Stimulated activated CD4-positive, alpha-beta T cell treated with anti-CD3 and anti-CD28 coated beads, Interleukin-15, amount 100 ng/mL, for 1 hour (primary cell): ENCODE measurements at regions not wholly inside any gene's neighbourhood (a gene's known extent, or its start where the extent isn't known, plus 50 kb on each side); places are given as distances from the start of the nearest gene placed in this dataset.
"Not testable (repeated sequence)": the region's sequence is repeated elsewhere in the genome, so short reads cannot be mapped to it uniquely, and the experiment has no call there.

ENCODE experiments used
- DNase-seq, 2 donors: peaks; one replicate each; pipeline ENCODE4 v3.0.0-alpha.2; 2020; ENCODE audit warnings: low read depth in 1 of 2, low spot score in 1 of 2

GRCh38 chr10:2800178-2800577 lies 267.2 kb upstream of the PFKP start:
- DNase-seq: no peak

- DNase-seq: no peak
Measured at GRCh38 chr10:2798336-2799022, 268.9 kb upstream of the PFKP start.

GRCh38 chr10:2791774-2792443 lies 275.4 kb upstream of the PFKP start:
- DNase-seq: no peak

- no peak for DNase-seq
Measured at GRCh38 chr10:2790396-2791188, 276.8 kb upstream of the PFKP start.

- DNase-seq: no peak
Measured at GRCh38 chr10:2786251-2786650, 281.1 kb upstream of the PFKP start.

GRCh38 chr10:2784766-2785165 lies 282.6 kb upstream of the PFKP start:
- no peak for DNase-seq

GRCh38 chr10:2782950-2783349 lies 284.4 kb upstream of the PFKP start:
- no peak for DNase-seq

- no peak for DNase-seq
Measured at GRCh38 chr10:2782265-2782664, 285.1 kb upstream of the PFKP start.

GRCh38 chr10:2777666-2778355 lies 289.5 kb upstream of the PFKP start:
- no peak for DNase-seq

- no peak for DNase-seq
Measured at GRCh38 chr10:2772816-2773631, 294.3 kb upstream of the PFKP start.

- DNase-seq: no peak
Measured at GRCh38 chr10:2772135-2772534, 295.2 kb upstream of the PFKP start.

- DNase-seq: not testable (repeated sequence)
Measured at GRCh38 chr10:2767293-2767692, 300.1 kb upstream of the PFKP start.

GRCh38 chr10:2761971-2762370 lies 305.4 kb upstream of the PFKP start:
- no peak for DNase-seq

GRCh38 chr10:2761311-2761710 lies 306.0 kb upstream of the PFKP start:
- DNase-seq: no peak

GRCh38 chr10:2760736-2761135 lies 306.6 kb upstream of the PFKP start:
- DNase-seq: no peak

- no peak for DNase-seq
Measured at GRCh38 chr10:2759233-2759632, 308.1 kb upstream of the PFKP start.

- DNase-seq: no peak
Measured at GRCh38 chr10:2754943-2755342, 312.4 kb upstream of the PFKP start.

- DNase-seq: no peak
Measured at GRCh38 chr10:2748287-2748686, 319.1 kb upstream of the PFKP start.

- no peak for DNase-seq
Measured at GRCh38 chr10:2746638-2747037, 320.7 kb upstream of the PFKP start.

- DNase-seq: no peak
Measured at GRCh38 chr10:2745666-2746065, 321.7 kb upstream of the PFKP start.
